ENCODE measurements at regions not wholly inside any gene's neighbourhood (a gene's known extent, or its start where the extent isn't known, plus 50 kb on each side); places are given as distances from the start of the nearest gene placed in this dataset.

DNA sequence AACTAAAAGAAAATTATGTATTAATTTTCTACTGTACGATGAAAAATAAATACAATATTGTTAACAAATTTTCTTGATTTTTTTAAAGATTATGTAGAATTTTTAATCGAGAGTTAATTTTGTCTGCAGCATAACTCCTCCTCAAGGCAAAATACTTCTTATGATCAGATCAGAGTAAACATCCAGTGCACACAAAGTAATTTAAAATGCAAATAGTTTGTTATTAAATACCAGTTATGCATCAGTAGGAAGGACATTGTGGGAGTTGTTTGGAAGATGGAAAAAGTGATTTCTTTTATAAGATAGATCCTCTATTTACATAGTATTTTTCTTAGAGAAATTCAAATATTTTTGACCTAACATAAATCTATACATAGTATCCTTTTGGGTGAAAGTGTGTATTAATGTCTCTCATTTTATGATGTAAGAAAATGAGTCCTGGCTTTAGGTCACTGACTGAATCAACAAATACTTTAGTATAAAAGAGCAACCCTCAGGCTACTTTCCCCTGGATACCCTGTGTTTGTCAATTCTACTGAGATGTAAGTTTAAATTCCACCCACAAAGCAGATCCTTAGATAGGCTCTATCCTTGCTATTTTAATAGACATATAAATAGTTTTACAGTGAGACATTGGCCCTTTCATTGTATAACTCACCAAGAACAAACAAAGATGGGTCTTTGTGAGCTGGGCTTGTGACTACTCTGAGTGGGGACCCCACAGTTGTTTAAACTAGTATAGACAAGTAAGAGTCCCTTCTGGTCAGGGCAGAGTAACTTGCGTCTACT is 1133.7 kb downstream of the GATA3 start:
- no peak for DNase-seq (ENCODE audit: low read depth in 2 of 2)

DNA sequence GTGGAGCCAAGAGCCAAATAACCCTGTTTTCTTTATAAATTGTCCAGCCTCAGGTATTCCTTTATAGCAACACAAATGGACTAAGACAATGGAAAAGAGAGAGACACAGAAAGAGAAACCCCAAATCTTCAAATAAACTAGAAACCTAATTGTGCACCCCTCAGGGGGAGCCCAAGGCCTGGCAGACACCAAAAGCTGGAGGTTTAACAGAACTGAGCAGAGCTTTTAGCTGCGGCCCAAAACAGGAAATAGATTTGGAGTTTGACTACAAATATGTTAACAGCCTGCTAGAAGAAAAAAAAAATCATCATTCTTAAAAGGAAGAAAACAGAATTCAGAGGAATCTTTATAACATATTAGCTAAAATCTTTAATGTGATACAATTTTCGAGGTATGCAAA is 1135.0 kb downstream of the GATA3 start:
- no peak for DNase-seq (ENCODE audit: low read depth in 2 of 2)

- DNase-seq (ENCODE audit: low read depth in 2 of 2), result no peak
These were observed 1138.6 kb downstream of the GATA3 start for GRCh38 chr10:9193120-9193519.

- DNase-seq (ENCODE audit: low read depth in 2 of 2), result no peak
These were observed 1140.9 kb downstream of the GATA3 start for GRCh38 chr10:9195385-9195784.

GRCh38 chr10:9198611-9199010 is 1144.1 kb downstream of the GATA3 start:
- no peak for DNase-seq (ENCODE audit: low read depth in 2 of 2)

DNA sequence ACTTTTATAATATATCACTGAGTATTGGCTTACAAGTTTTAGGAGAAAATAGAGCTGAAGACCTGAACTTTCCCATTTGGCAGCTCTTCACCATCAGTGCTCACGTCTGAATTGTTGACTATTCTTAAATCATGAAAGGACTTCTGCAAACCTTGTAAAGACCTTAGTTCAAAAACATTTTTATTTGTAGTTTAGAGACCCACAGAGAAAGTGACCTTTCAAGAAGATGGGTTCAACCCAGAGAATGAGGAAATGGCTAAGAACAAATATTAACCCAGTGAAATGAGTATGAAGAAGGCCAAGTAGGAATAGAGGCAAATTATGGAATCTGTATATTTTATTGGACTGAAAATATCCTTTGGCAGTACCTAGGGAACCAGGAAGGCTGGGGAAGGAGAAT is 1151.1 kb downstream of the GATA3 start:
- no peak for DNase-seq (ENCODE audit: low read depth in 2 of 2)

GRCh38 chr10:9209105-9209798 is 1154.8 kb downstream of the GATA3 start:
- peak; percentile 47 to 68 for DNase-seq (ENCODE audit: low read depth in 2 of 2)

DNA sequence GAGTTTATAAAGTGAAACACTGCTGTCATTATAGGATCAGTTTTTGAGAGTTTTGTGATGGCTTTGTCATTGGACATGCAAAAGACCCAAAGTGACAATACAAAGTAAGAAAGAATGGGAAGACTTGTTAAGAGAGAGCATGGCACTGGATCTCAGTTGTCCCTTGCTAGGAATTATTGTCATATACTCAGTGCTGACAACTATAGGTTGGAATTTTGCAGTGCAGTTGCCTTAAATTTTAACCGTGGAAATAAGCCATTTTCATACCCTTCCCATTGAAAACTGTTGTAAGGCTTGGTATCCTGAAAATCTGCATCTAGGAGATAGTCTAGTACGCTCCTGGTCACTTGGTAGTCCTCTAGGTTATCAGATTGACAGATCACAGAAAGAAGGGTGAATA is 1156.7 kb downstream of the GATA3 start:
- peak in 1 of 2 donors; percentile 1 for DNase-seq (ENCODE audit: low read depth in 2 of 2)

DNA sequence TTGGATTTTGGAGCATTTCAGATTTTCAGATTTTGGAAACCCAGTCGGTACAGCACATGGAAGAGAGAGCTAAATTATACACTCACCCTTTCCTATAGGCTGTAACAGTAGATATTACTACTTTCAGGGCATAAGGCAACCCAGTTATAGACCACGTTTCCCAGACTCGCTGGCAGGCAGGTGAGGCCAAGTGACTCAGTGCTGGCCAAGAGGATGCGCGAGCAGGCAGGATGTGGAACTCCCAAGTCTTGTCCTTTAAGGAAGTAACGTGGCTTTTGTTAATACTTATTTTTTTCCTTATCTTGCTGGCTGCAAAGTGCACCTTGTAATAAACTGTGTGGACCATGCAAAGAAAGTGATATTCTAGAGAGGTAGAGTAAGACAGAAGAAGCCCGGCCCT is 1160.1 kb downstream of the GATA3 start:
- no peak for DNase-seq (ENCODE audit: low read depth in 2 of 2)

DNA sequence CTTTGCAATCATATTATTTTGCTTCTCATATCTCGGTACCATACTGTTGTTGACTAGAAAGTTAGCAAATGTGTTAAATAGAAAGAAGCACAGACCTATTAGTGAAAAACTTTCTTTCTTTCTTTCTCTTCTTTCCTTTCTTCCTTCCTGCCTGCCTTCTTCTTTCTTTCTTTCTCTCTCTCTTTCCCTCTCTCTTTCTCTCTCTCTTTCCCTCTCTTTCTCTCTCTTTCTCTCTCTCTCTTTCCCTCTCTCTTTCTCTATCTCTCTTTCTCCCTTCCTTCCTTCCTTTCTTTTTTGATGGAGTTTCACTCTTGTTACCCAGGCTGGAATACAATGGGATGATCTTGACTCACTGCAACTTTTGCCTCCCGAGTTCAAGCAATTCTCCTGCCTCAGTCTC is 1160.6 kb downstream of the GATA3 start:
- DNase-seq (ENCODE audit: low read depth in 2 of 2), result no peak

- no peak for DNase-seq (ENCODE audit: low read depth in 2 of 2)
These were observed 1165.4 kb downstream of the GATA3 start for GRCh38 chr10:9219860-9220259.

DNA sequence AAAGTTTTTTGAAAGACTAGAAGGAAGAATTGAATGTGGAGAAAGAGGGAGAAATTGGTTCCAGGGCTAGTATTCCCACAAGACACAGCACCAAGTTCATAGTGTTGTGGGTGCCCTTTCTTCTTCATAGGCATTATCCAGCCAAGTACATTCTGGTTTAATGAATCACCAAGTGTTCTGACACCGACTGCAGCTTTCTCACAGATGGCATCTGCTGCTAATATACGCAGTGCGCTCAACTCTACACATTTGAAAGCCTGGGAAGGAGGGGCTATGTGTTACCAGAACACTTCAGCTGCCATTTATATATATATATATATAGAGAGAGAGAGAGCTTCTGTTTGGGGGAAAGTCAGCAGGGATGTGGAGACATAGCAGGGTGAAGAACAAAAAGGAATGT is 1168.4 kb downstream of the GATA3 start:
- DNase-seq (ENCODE audit: low read depth in 2 of 2), result no peak

DNA sequence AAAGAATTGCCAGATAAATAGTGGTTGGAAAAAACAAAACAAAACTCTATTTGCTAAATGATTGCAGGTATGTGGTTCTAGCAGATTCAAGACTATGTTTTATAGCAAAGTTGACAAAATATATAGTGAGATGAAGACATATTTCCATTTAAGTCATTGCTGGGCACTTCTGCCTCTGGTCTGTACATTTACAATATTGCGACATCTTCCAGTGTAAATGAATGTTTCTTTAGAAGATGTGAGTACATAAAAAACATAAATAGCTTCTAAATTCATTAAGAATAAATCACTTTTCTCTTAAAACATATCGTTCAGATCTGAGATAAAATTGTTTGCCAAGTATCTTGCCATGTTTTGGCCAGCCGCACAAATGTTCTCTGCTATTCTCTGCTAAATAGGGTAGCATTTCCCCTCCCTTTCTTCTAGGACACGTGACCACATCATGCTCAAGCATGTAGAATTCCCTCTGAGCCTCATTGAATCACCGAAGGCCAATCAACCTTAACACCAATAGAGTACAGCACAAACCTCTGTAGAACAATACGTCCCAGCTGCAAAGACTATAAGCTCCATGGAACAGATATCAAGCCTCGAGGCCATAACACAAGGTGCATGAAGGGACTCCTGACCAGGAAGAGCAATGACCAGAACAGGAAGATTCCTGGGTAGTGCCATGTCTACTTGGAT is 1173.3 kb downstream of the GATA3 start:
- DNase-seq (ENCODE audit: low read depth in 2 of 2), result no peak

DNA sequence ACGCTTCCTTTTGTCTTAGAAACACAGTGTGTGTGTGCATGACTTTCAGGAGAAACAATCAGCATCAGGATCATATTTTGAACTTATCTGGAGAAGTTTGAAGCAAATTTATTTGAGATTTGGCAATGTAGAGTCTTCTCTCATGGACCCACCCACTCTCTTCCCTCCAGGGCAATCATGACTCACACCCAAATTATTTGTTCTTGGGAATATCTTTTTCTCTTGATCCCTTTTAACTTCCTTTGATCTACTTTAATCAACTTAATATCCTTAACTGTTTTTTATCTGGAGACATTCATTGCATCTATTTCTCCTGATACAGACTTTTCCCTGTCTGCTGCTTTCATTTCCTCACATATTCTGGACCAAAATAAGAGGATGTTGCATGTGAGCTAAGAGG is 1174.3 kb downstream of the GATA3 start:
- DNase-seq (ENCODE audit: low read depth in 2 of 2), result no peak

- DNase-seq (ENCODE audit: low read depth in 2 of 2), result no peak
These were observed 1175.3 kb downstream of the GATA3 start for GRCh38 chr10:9229702-9230244.

- no peak for DNase-seq (ENCODE audit: low read depth in 2 of 2)
These were observed 1176.1 kb downstream of the GATA3 start for GRCh38 chr10:9230625-9231024.

DNA sequence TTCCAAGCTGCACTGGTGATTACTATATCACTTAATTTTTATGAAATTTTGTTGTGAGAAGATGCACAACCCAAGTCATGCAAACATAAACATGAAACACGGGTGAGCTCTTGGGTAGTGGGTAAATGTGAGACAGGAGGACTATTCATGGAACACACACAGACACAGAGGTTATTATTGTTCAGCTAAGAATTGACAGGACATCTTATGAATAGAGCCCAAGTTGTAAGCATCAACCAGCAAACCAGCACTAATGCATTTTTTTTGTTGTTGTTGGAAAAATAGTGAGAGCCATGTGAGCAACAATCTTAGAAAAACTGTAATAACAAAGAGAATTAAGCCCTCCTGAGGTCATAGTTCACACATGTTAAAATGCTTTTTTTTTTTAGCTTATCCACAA is 1179.7 kb downstream of the GATA3 start:
- DNase-seq (ENCODE audit: low read depth in 2 of 2), result no peak

DNA sequence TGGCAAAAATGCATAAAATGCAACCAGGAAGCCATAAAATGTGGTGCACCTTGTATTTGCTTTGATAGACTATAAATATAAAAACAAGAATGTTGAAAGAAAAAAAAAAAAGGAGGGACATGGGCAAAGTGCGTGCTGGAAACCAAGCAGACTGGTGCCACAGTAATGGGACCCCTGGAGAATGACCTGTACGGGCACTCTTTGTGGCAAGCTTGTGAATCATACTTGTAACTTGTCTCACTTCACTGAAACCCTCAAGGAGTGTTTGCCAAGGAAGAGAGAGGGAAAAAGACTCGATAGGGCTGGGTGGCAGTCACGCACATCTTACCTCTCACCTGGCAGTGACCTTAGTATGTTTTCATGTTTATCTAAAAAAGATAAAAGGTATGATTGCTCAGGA is 1183.6 kb downstream of the GATA3 start:
- DNase-seq (ENCODE audit: low read depth in 2 of 2), result no peak

DNA sequence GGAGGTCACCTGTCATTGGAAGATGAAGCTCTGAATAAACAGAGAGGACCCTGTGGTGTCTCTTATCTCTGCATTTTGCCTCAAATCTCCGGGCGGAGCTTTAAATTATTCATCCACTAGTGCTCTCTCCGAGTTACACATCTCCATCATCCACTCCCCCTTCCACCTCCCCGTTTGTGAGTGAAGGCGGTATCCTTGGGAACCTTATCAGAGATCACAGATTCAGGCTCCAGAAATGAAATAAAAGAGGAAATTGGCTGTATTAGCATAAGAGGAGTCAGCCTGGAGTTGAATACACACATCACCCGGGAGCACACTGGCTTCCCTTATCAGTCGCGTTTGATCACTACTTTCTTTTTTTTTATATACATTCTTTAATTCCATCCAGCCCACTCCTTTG is 1184.8 kb downstream of the GATA3 start:
- no peak for DNase-seq (ENCODE audit: low read depth in 2 of 2)

GRCh38 chr10:9243941-9244411 is 1189.5 kb downstream of the GATA3 start:
- DNase-seq (ENCODE audit: low read depth in 2 of 2), result no peak

- DNase-seq (ENCODE audit: low read depth in 2 of 2), result no peak
These were observed 1190.4 kb downstream of the GATA3 start for GRCh38 chr10:9244864-9245263.

- no peak for DNase-seq (ENCODE audit: low read depth in 2 of 2)
These were observed 1198.6 kb downstream of the GATA3 start for GRCh38 chr10:9253121-9253520.
